ENCODE measurements at regions not wholly inside any gene's neighbourhood (a gene's known extent, or its start where the extent isn't known, plus 50 kb on each side); places are given as distances from the start of the nearest gene placed in this dataset.

GRCh38 chr12:67370979-67371378 is 101.8 kb downstream of the CAND1 start:
- DNase-seq (ENCODE audit: low read depth, low spot score): no peak

- no peak for DNase-seq (ENCODE audit: low read depth, low spot score)
Measured at GRCh38 chr12:67377021-67377420, 107.9 kb downstream of the CAND1 start.

- DNase-seq (ENCODE audit: low read depth, low spot score): no peak
Measured at GRCh38 chr12:67377541-67377940, 108.4 kb downstream of the CAND1 start.

DNA sequence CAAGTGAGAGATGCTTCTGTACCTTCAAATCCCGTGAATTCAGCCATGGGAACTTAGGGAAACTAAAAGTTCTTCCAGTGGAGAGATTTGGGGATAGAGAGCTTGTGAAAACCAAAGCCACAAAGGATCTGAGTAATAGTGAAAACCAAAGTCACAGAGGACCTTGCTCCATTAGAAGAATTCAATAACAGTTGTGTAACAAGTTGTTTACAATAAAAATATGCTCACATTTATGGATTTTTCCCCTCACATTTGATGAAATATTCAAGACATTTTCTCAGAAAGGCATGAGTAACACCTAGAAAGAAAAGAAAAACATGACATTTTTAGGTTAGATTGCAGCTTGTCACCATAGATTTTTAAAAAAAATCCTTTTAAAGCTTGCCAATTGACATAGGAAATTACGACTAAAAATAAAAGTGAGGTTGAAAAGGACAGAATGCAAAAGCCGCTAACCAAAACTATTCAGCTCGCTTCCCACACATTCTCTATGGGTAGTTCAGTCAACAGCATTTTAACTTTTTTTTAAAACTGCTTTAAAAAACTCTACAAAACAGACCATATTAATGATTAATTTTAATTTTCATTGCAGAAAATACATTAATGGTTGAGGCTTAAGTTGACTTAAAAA is 113.2 kb downstream of the CAND1 start:
- DNase-seq (ENCODE audit: low read depth, low spot score): no peak

DNA sequence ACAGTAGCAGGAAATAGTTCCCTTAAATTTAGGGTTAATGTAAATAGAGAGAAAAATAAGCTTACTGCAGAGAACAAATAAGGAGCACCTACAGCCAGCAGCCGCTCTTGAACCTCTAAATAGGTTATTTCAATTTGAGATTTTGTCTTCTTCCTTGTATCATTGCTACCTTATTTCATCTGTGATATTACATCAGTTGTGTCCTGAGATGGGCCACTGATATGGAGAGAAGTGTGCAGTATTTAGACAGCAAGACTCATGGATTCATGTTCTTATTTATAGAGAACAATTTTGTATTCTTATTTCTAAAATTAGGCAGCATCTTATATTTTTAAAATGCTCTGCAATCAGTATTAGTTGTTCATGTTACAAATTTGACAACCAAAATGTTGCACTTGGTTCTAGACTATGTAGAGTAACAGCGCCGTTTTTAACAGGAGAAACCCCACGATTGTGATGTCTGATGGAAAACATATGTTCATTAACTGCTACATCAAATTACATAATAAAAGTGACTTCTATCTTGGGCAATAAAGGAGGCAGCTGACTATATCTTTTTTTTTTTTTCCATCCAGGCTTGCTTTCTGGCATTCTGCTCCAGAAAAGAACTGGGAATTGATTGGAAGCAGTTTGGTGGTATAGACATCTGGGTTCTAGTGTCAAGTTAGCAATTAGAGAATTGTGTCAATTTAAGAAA is 117.9 kb downstream of the CAND1 start:
- DNase-seq (ENCODE audit: low read depth, low spot score): no peak

DNA sequence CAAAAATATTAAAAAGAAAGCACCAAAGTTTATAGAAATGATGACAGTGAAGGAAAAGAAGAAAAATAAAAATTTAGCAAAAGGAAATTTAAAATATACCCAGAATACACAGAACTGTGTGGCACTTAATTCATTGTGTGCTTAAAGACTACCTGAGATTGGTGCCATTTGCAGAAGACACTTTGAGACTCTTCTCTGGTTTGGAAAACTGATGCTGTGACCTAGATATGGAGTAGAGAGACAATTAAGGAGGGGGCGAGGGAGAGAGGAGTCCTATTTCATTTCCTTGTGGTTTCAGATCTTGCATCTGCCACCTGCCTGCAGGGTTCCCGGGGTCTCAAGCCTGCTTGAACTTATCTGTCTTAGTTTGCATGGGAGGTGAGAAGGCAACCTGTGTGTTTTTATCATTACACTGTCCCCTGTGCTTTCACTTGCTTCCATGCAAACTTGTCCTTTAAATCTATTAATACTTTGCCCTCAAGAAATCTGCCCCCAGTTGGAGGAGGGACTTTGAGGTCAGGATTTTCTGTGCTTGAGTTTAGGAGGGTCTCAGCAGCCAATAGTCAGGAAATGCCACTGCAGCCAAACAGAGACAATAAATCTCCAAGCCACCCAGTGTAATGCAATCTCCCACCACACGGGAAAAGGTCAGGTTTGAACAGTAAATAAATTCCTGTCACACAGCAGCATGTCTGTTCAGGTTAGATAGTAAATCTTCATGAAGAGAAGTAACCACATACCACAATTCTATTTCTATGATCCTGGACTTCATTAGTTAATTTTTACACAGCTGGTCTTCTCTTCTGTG is 119.4 kb downstream of the CAND1 start:
- no peak for DNase-seq (ENCODE audit: low read depth, low spot score)

DNA sequence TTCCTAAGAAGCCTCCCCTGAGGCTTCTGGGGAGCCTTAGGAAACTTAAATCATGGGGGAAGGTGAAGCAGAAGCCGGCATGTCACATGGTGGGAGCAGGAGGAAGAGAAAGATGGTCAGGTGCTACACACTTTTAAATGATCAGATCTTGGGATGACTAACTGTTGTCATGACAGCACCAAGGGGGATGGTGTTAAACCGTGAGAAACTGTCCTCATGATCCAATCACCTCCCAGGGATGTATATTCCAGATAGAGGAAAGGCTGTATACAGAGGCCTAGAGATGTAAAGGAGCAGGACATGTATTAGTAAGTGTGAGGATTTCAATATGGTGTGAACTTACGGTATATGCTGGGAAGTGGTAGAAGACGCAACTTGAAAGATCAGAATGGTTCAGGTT is 121.1 kb downstream of the CAND1 start:
- DNase-seq (ENCODE audit: low read depth, low spot score): no peak

- DNase-seq (ENCODE audit: low read depth, low spot score): no peak
Measured at GRCh38 chr12:67391034-67391433, 121.9 kb downstream of the CAND1 start.

DNA sequence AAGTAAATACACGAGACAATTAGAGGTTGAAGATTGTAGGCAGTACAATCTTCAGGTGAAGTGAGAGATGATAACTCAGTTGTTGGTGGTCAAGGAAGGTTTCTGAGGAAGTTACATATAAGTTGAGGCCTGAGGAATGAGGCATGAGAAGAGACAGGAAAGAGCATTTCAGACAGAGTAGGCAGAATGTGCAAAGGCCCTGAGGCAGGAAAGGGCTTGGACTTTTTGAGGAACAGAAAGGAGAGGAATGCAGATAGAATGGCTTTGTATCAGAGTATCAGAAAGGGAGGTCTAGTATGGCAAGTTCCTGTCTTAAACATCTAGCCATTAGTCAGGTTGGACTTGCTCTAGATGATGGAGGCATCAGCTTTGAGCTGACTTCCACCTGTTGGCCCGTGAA is 122.5 kb downstream of the CAND1 start:
- DNase-seq (ENCODE audit: low read depth, low spot score): no peak

- peak; percentile 49 for DNase-seq (ENCODE audit: low read depth, low spot score)
Measured at GRCh38 chr12:67394550-67394949, 125.4 kb downstream of the CAND1 start.

DNA sequence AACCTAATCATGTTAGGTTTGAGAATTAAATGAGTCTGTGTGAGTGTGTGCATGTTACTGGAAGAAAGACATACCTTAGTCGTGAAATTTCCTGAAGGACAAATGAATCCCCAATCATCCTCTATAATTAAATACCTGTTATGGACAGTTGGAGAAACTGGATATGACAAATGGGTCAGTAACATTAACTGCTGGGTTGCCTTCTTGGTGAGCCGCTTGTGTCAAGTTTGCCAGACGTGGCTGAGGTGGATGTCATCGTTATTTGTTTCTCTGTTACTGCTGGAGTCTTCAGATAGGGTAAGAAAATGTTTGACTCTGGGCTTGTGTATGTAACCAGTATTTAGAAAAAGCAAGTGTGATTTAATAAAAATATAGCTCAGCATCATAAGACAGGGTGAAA is 131.6 kb downstream of the CAND1 start:
- DNase-seq (ENCODE audit: low read depth, low spot score): no peak

DNA sequence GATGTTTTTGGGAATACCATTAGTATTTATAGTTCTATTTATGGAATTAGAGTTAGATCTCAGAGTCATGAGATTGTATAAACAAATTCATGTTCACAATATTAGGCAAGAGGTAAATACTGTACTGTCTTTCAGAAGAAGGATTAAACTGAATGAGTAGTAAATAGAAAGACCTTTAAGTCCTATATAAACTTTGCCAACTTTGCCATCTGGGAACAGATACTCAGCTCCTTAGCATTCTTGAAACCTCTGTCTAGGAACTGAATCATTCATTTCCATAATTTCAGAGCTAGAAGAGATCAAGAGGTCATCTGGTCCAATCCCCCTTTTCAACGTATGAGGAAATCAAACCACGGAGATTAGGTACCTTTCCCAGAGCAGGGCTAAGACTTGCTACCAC is 141.1 kb downstream of the CAND1 start:
- no peak for DNase-seq (ENCODE audit: low read depth, low spot score)

- DNase-seq (ENCODE audit: low read depth, low spot score): no peak
Measured at GRCh38 chr12:67410667-67411067, 141.5 kb downstream of the CAND1 start.

DNA sequence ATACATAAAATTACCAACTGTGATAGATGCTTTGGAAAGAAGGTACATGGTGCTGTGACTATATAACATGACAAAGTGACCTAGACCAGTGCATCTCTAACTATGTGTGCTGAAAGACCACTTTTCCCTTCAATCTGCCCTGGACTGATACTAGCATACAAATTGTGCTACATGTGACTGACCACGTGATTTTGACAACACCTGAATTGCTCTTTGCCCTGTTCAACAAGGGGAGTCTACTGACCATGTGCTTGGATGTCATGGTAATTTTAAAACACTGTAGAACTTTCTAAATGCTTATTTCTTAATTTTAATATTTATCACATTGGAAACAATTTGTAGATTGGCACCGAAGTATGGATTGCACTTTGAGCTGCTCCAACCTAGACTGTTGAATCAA is 142.4 kb downstream of the CAND1 start:
- DNase-seq (ENCODE audit: low read depth, low spot score): no peak

GRCh38 chr12:67413577-67413976 is 144.4 kb downstream of the CAND1 start:
- no peak for DNase-seq (ENCODE audit: low read depth, low spot score)

DNA sequence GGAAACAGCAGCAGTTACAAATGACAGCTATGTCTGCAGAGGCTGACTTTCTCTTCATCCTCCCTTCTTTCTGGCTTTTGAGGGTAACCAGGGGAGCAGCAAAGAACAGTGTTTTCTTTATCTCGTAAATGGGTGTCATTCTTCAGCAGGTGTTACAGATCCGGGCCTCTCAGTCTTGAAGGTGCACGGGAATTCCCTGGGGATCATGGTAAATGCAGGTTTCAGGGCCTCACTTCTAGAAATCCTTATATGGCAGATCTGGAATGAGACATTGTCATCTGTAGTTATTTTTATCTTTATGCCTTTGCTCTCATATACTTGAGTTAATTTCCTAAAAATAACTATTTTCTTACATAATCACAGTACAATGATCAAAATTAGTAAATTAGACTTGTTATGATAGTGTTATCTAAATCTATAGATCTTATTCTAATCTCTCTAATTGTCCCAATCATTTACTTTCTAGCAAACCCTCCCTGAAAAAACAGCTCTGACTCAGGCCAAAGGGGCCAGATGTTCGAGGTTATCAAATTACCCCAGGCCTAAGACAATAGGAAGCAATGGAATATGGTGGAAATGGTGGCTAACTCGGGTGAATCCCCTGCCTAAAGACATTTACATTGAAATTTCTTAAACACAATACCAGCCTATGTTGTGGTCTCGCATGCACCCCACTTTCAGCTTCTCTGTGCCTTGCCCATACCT is 145.0 kb downstream of the CAND1 start:
- no peak for DNase-seq (ENCODE audit: low read depth, low spot score)

DNA sequence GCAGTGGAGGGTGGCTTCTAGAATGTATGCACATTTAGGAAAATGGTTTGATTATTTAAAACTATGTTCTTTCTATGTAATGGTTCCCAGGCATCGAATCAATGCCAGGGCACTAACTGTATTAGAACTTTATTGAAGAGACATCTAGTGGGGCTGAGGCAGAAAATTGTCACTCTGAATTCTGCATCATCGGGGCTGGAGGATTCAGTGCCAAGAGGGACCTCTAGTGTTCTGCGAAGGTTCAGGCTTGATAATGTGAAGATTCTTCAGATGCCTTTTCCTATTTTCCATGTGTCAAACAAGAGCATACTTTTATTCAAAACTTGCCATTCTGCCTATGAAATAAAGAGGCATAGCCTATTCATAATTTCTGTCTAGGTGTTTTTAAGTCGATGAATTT is 146.3 kb downstream of the CAND1 start:
- no peak for DNase-seq (ENCODE audit: low read depth, low spot score)

- DNase-seq (ENCODE audit: low read depth, low spot score): no peak
Measured at GRCh38 chr12:67419810-67420209, 150.7 kb downstream of the CAND1 start.

DNA sequence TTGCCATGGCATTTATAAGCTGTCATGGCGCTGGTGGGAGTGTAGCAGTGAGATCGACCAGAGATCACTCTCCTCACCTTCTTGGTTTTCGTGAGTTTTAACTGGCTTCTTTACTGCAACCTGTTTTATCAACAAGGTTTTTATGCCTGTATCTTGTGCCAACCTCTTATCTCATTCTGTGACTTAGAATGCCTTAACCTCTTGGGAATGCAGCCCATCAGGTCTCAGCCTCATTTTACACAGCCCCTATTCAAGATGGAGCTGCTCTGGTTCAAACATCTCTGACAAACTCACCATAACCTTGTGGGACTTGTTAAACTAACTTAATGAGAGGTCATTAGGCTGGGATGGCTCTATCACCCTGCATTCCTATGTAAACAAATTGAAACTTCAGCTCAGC is 151.3 kb downstream of the CAND1 start:
- DNase-seq (ENCODE audit: low read depth, low spot score): no peak

GRCh38 chr12:67422081-67422480 is 152.9 kb downstream of the CAND1 start:
- no peak for DNase-seq (ENCODE audit: low read depth, low spot score)

GRCh38 chr12:67424784-67425183 is 155.6 kb downstream of the CAND1 start:
- DNase-seq (ENCODE audit: low read depth, low spot score): no peak

GRCh38 chr12:67425394-67425793 is 156.2 kb downstream of the CAND1 start:
- DNase-seq (ENCODE audit: low read depth, low spot score): no peak

All from brain pericyte (primary cell).